HepG2 (cell line): ENCODE measurements at regions not wholly inside any gene's neighbourhood (a gene's known extent, or its start where the extent isn't known, plus 50 kb on each side); places are given as distances from the start of the nearest gene placed in this dataset.

Experiments used
- ATAC-seq: fragments of 200-7000 bp; cut with Tn5 transposase; 3 replicates; pipeline ENCODE4 v1.9.1; 2020; ENCODE audit warnings: mild to moderate bottlenecking, moderate library complexity
- BruUV-seq: library from RNA; stranded (reverse); fragments of 400-500 nt; replicated peaks from 2 replicates; lab custom pipeline; 2021; lab: Mats Ljungman, UMichigan
- CTCF ChIA-PET: fragments of 300-600 bp; formaldehyde crosslinking; extraction: SDS; loops from one replicate; lab custom pipeline; 2021; ENCODE audit warnings: low total read pairs, inconsistent platforms, low intra/inter-chr PET ratio; lab: Yijun Ruan, JAX
- POLR2A ChIA-PET: fragments of 350-600 bp; sonication (Branson Sonifier 250); formaldehyde crosslinking; loops from one replicate; lab custom pipeline; 2020; ENCODE audit warnings: antibody characterized with exemption, inconsistent platforms; lab: Yijun Ruan, JAX
- DNase-seq: peaks from one replicate; pipeline ENCODE4 v3.0.0-alpha.2; 2015; ENCODE audit warnings: low spot score
- FAIRE-seq: peaks from 3 replicates; lab custom pipeline; 2011; peaks lifted over from hg19 to GRCh38; lab: Jason Lieb, UNC
- H2AFZ ChIP-seq: one replicate; pipeline ENCODE4 v1.6.1; 2011; ENCODE audit warnings: low read length, inconsistent platforms
- H3K27ac ChIP-seq: fragments of 300-600 bp; 3 replicates; pipeline ENCODE4 v1.8.0; 2011; ENCODE audit warnings: mixed run types, mild to moderate bottlenecking, mixed read lengths, low read length, inconsistent platforms; ENCODE audit not compliant: insufficient read depth; ENCODE audit errors: extremely low read length
- H3K27me3 ChIP-seq, 2 experiments: fragments of 200-600 bp in 1 of 2; 2 replicates in 1 of 2; 3 replicates in 1 of 2; pipeline versions ENCODE4 v1.6.0 to v1.8.0; 2011; ENCODE audit warnings: low read length in 2 of 2, mild to moderate bottlenecking in 2 of 2, moderate library complexity in 2 of 2, inconsistent platforms in 1 of 2; ENCODE audit not compliant: insufficient read depth in 2 of 2, control insufficient read depth in 1 of 2
- H3K36me3 ChIP-seq, 2 experiments: fragments of 200-600 bp in 1 of 2; replicated peaks in 1 of 2; 2 replicates in 1 of 2; 3 replicates in 1 of 2; pipeline versions ENCODE4 v1.5.1 to v1.8.0; 2011; ENCODE audit warnings: low read length in 2 of 2, inconsistent platforms in 1 of 2; ENCODE audit not compliant: insufficient read depth in 2 of 2, control insufficient read depth in 1 of 2
- H3K4me1 ChIP-seq: 2 replicates; pipeline ENCODE4 v1.5.1; 2012; ENCODE audit warnings: low read length, inconsistent platforms; ENCODE audit not compliant: insufficient read depth
- H3K4me2 ChIP-seq: 2 replicates; pipeline ENCODE4 v1.6.0; 2011; ENCODE audit warnings: low read depth, low read length, inconsistent platforms
- H3K4me3 ChIP-seq, 3 experiments: fragments of 200-600 bp in 1 of 3; sonication (generic), shearing (Covaris generic) in 1 of 3; replicated peaks in 1 of 3; 2 replicates each; pipeline ENCODE4 v1.5.1; 2011 to 2016; ENCODE audit warnings: low read length in 3 of 3, inconsistent platforms in 2 of 3, low read depth in 2 of 3, mild to moderate bottlenecking in 2 of 3, control low read depth in 1 of 3, mixed read lengths in 1 of 3; ENCODE audit not compliant: insufficient read depth in 1 of 3
- H3K79me2 ChIP-seq: one replicate; pipeline ENCODE4 v1.6.1; 2011; ENCODE audit warnings: low read length, inconsistent platforms; ENCODE audit not compliant: insufficient read depth
- H3K9ac ChIP-seq: 2 replicates; pipeline ENCODE4 v1.6.0; 2011; ENCODE audit warnings: mild to moderate bottlenecking, low read depth, low read length, inconsistent platforms; ENCODE audit not compliant: insufficient read depth
- H3K9me3 ChIP-seq: 2 replicates; pipeline ENCODE4 v1.5.1; 2012; ENCODE audit warnings: mild to moderate bottlenecking, low read length
- H4K20me1 ChIP-seq: 2 replicates; pipeline ENCODE4 v1.6.0; 2011; ENCODE audit warnings: inconsistent platforms, mild to moderate bottlenecking, low read length, moderate library complexity; ENCODE audit not compliant: insufficient read depth
- AGO2 ChIP-seq: fragments of 200-400 bp; formaldehyde crosslinking; optimal IDR thresholded peaks from 2 replicates; pipeline ENCODE3; 2017; ENCODE audit warnings: mild to moderate bottlenecking, low read depth, low read length, moderate library complexity
- GABPB1 ChIP-seq: IDR thresholded peaks from 2 replicates; pipeline ENCODE4 v1.6.1; 2016; ENCODE audit warnings: mild to moderate bottlenecking, missing genetic modification reagents, moderate library complexity, missing compliant biosample characterization
- KDM5B ChIP-seq: sonication (generic); formaldehyde crosslinking; IDR thresholded peaks from 2 replicates; pipeline ENCODE4 v1.4.0; 2020; ENCODE audit warnings: missing genetic modification reagents, mild to moderate bottlenecking, borderline replicate concordance
- MAFG ChIP-seq: sonication (generic); formaldehyde crosslinking; IDR thresholded peaks from 2 replicates; pipeline ENCODE4 v1.5.1; 2020; ENCODE audit warnings: mild to moderate bottlenecking, missing genetic modification reagents
- MBNL3 ChIP-seq: fragments of 250-450 bp; sonication (Bioruptor Pico); conservative IDR thresholded peaks from 2 replicates; pipeline ENCODE4 v1.8.0; 2022; ENCODE audit warnings: mild to moderate bottlenecking, inconsistent platforms
- ZKSCAN1 ChIP-seq: fragments of 150-350 bp; IDR thresholded peaks from 2 replicates; pipeline ENCODE4 v1.6.1; 2014; ENCODE audit warnings: low read length
- ZNF331 ChIP-seq: sonication (generic); formaldehyde crosslinking; IDR thresholded peaks from 2 replicates; pipeline ENCODE4 v1.4.0; 2020; ENCODE audit warnings: missing genetic modification reagents
- ZNF333 ChIP-seq: sonication (generic); formaldehyde crosslinking; IDR thresholded peaks from 2 replicates; pipeline ENCODE4 v1.4.0; 2020; ENCODE audit warnings: mild to moderate bottlenecking, missing genetic modification reagents, borderline replicate concordance
- ZNF543 ChIP-seq: sonication (generic); formaldehyde crosslinking; IDR thresholded peaks from 2 replicates; pipeline ENCODE4 v1.4.0; 2020; ENCODE audit warnings: mild to moderate bottlenecking, missing genetic modification reagents
- ZNF7 ChIP-seq: IDR thresholded peaks from 2 replicates; pipeline ENCODE4 v1.6.1; 2016; ENCODE audit warnings: missing biosample characterization, missing genetic modification reagents
- ZNF792 ChIP-seq: IDR thresholded peaks from 2 replicates; pipeline ENCODE4 v1.6.1; 2016
- WGBS: methylation state at CpG from one replicate; pipeline ENCODE4 v1.1.6; 2017; ENCODE audit warnings: low lambda C conversion rate; 5-methylcytosine and 5-hydroxymethylcytosine counted together
- in situ Hi-C: cut with HindIII; loops from 2 replicates; pipeline ENCODE4 v1.10.0; 2017; ENCODE audit warnings: low pct_unique_long_range_greater_than_20kb; ENCODE audit not compliant: extremely low pct_ligation_motif_present
- intact Hi-C: fragments of 100-400 bp; cut with micrococcal nuclease; formaldehyde crosslinking; loops from one replicate; pipeline ENCODE4 v1.10.0; 2022; ENCODE audit not compliant: unreplicated experiment
- TF ChIP-seq, protein P1 (sequence below): sonication (generic); formaldehyde crosslinking; IDR thresholded peaks from 2 replicates; pipeline ENCODE4 v1.4.0; 2020; ENCODE audit warnings: missing genetic modification reagents

DNA sequence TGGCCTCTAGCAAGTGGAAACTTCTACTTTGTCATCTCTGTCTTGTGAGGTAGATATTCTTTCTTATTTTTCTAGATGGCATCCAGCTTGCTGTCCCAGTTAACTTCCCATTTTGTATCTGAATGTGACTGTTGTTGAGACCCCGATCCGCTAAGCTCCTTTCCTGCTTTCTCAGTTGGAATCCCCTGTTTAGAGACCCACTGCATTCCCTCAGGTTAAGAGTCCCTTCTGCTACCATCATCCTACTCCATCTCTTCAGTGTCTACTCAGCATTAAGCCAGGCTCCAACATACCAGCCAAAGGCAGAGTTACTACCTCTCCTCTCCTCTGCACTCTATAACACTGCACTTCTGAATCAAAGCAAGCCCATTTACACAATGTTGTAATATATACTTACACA is 1300.4 kb upstream of the CHAC2 start:
- CTCF ChIA-PET, result no interaction called here
- H2AFZ ChIP-seq, result no peak overlapping the region
- H3K27ac ChIP-seq, result no peak overlapping the region
- no peak for ATAC-seq
- no peaks in the 10 kb centered on the region for H3K79me2 ChIP-seq
- no peaks in the 10 kb centered on the region for H3K4me1 ChIP-seq
- WGBS, result 2% methylated on average over 2 of the region's 2 CpGs
- POLR2A ChIA-PET, result no interaction called here
- intact Hi-C loops, result no loop called here
- DNase-seq, result no peak
- BruUV-seq, result no TSS peak
- no peak for FAIRE-seq
- no peak overlapping the region for H3K4me3 ChIP-seq
- peaks cover 72% of the 10 kb centered on the region for H3K9me3 ChIP-seq
- TF ChIP-seq ZNF792 (CRISPR knock-in tag), result no peak
- TF ChIP-seq GABPB1 (CRISPR knock-in tag), result no peak
- no peak for TF ChIP-seq ZNF331 (CRISPR knock-in tag)
- TF ChIP-seq ZNF543 (CRISPR knock-in tag), result no peak
- no peak for TF ChIP-seq ZKSCAN1
- TF ChIP-seq KDM5B (CRISPR knock-in tag), result no peak
- TF ChIP-seq, protein P1, sequence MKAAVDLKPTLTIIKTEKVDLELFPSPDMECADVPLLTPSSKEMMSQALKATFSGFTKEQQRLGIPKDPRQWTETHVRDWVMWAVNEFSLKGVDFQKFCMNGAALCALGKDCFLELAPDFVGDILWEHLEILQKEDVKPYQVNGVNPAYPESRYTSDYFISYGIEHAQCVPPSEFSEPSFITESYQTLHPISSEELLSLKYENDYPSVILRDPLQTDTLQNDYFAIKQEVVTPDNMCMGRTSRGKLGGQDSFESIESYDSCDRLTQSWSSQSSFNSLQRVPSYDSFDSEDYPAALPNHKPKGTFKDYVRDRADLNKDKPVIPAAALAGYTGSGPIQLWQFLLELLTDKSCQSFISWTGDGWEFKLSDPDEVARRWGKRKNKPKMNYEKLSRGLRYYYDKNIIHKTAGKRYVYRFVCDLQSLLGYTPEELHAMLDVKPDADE (CRISPR knock-in tag), result no peak
- TF ChIP-seq MBNL3 (CRISPR knock-in tag), result no peak
- no peak for TF ChIP-seq MAFG (CRISPR knock-in tag)
- TF ChIP-seq AGO2, result no peak
- no peak for TF ChIP-seq ZNF7 (CRISPR knock-in tag)
- TF ChIP-seq ZNF333 (CRISPR knock-in tag), result no peak
- TF ChIP-seq, all 625 proteins: peak for 0
- no peaks in the 10 kb centered on the region for H3K36me3 ChIP-seq
- no peak overlapping the region for H3K4me2 ChIP-seq
- H4K20me1 ChIP-seq, result no peaks in the 10 kb centered on the region
- H3K9ac ChIP-seq, result no peak overlapping the region
- in situ Hi-C loops, result no loop called here
- no peaks in the 10 kb centered on the region for H3K27me3 ChIP-seq
